Activated T-cell treated with anti-CD3 and anti-CD28 coated beads for 48 hours (primary cell): ENCODE measurements at regions not wholly inside any gene's neighbourhood (a gene's known extent, or its start where the extent isn't known, plus 50 kb on each side); places are given as distances from the start of the nearest gene placed in this dataset.

Experiments
- DNase-seq: peaks from one replicate; pipeline ENCODE4 v3.0.0-alpha.2; 2020; ENCODE audit warnings: low read depth

GRCh38 chr15:47620960-47621681 is 96.2 kb upstream of the SEMA6D start:
- no peak for DNase-seq

GRCh38 chr15:47622055-47622454 is 95.2 kb upstream of the SEMA6D start:
- DNase-seq: no peak

- no peak for DNase-seq
Measured at GRCh38 chr15:47624503-47624902, 92.8 kb upstream of the SEMA6D start.

DNA sequence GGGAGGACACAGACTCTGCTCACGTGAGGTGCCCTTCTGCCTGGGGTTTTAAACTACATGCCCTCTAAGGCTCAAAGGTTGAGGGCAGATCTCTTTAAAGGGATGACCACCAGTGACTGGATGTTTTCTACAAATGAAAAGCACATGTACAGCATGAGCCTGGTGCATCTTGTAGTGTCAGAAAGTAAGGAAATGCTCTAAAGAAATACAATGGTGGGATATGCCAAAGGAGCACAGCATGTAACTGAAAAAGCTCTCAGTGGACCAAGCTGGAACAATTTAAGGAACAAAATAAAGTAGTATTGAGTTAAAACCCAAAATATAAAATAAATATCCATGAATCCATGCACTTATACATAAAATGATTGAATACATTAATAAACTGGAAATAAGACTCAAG is 78.3 kb upstream of the SEMA6D start:
- DNase-seq: no peak

GRCh38 chr15:47640079-47640478 is 77.2 kb upstream of the SEMA6D start:
- no peak for DNase-seq

GRCh38 chr15:47640901-47641300 is 76.4 kb upstream of the SEMA6D start:
- no peak for DNase-seq

DNA sequence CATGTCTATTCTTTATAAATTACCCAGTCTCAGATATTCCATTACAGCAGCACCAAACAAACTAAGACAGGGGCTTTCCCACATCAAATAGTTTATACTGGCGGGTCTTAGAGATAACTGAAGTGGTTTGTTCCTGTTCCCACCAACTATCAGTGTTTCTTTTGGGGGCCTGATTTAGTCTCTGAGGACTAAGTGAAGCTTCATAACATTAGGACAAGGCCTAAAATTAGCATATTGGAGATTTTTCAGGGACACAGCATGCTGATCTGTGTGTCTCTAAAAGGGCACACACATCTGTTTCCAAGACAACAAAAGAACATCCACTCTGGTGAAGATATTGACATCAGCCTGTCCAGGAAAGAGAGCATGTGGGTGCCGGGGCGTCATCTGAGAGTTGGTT is 72.6 kb upstream of the SEMA6D start:
- no peak for DNase-seq

GRCh38 chr15:47650564-47650963 is 66.7 kb upstream of the SEMA6D start:
- DNase-seq: no peak

- DNase-seq: no peak
Measured at GRCh38 chr15:47652328-47652727, 65.0 kb upstream of the SEMA6D start.

GRCh38 chr15:47652844-47653243 is 64.5 kb upstream of the SEMA6D start:
- no peak for DNase-seq

GRCh38 chr15:47661661-47662180 is 55.6 kb upstream of the SEMA6D start:
- DNase-seq: no peak

DNA sequence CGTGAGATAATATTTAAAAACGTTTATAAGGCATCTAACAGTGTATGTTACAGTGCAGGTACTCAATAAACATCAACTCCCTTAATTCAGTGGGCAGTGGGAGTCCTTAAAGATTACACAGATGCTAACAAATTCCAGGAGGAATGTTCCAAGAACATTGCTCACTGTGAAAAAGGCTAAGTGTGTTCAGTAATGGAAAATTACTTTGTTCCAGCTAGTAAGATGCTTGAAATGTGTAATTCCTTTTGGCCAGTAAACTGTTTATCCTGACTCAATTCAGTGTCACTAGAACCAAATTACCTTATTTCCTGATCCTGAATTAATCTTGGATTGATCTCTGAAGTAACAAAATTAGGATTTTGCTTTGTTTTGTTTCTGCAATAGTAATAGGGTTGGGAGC is 54.2 kb upstream of the SEMA6D start:
- DNase-seq: no peak
